HG03159 (cell line): ENCODE measurements at regions not wholly inside any gene's neighbourhood (a gene's known extent, or its start where the extent isn't known, plus 50 kb on each side); places are given as distances from the start of the nearest gene placed in this dataset.
A peak's percentile ranks its signal among the peaks of the same experiment; 100 is the strongest.

Experiments
- ATAC-seq: cut with Tn5 transposase; IDR thresholded peaks from one replicate; pipeline ENCODE4 v1.9.1; 2021; ENCODE audit warnings: mild to moderate bottlenecking, moderate library complexity; ENCODE audit not compliant: unreplicated experiment

DNA sequence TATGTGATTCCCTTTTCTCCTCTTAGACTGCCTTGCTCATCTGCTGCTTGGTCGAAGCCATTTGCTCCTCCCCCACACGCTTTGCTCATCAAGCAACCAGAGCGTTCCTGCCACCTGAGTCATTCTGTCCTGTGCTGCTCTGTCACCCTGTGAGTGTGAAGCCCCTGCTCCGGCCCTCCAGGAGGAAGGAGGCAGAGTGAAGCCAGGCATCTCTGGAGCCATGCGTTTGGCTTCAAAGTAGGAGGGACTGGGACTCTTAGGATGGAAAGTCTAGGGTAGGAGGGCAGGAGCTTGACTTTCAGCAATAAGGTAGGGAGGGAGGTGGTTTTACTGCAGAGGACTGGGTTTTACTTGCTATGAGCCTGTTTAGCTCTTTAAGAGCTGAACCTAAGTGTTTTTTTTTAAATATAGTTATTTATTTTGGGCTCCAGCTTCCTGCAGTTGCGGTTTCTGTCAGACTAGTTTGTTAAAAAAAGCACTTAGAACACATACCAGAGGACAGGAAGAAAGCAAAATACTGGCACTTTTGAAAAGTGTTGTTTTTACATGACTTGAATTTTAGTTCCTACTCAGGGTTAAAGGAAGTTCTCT, 63.6 kb downstream of the SPINK2 start:
- peak; percentile 87 for ATAC-seq

DNA sequence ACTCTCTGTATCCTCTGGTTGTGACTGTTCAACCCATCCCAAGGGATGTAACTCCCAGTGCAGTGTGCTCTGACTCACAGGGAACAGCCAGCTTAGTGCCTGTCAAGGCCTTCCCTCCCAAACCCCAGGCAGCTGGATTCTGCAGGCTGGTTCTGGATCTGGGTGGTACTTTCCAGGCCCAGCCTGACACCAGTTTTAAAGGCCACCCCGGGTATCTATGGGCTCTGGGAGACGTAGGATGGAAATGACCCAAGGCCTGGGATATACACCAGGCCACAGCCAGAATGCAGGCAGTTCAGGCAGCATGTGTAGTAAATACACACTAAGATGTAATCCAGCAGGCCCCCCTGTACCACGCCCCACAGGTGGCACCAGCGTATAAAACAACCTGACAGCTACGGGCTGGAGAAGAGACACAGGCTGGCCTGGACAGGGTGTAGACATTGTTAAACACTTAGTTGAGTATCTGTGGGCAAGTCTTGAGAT, 64.2 kb downstream of the SPINK2 start:
- ATAC-seq = peak; percentile 51

DNA sequence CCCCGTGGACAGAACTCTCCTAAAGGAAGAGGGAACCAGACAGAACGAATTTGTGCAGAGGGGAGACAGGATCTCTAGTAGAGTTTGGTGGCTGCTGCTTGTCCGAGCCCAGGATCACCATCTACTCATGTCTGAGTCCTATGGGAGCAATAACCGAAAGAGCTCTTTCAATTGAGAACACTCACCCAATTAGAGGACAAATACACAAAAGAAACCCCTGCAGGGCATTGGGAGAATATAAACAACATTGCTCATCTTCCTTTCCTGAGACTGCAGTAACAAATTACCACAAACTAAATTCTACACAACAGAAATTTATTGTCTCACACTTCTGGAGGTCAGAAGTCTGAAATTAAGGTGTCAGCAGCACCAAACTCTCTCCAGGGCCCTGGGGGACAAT, 65.6 kb downstream of the SPINK2 start:
- ATAC-seq = no peak

DNA sequence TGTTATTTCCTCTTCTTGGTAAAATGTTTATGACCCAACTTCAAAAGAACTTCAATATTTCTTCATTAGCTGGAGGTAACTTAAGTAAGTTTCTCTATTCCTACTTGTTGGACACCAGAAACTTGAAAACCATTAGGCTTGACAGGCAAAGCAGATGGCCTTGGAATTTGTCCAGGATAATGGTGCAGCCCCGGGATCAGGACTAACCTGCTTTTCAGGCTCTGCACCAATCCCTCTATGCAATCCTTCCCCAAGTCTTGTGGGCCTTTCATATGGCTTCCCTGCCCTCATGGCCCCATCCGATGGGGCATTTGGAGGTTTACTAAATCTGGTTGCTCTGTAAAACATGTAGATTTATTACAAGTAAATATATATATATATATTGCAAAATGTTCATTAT, 68.5 kb downstream of the SPINK2 start:
- ATAC-seq = no peak

GRCh38 chr4:56750231-56750630, 69.1 kb upstream of the HOPX start:
- no peak for ATAC-seq

GRCh38 chr4:56748271-56748670, 67.2 kb upstream of the HOPX start:
- no peak for ATAC-seq

DNA sequence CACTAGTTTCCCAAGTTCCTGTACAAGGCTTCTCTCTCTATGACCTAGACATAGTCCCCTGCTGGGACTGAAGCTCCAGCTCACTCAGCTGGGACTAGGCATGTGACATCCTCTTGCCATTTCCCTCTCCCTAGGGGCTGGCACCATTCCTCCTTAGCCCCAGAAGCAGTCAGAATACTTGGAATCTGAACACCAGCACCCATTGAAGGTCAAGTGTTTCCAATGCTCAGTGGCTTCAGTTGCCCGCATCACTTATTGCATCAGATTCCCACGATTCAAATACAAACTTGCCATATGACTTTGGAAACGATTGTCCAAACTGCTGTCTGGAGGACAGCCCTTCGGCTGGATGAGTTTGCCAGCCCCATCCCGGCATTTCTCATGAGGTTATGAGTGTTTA, 65.5 kb upstream of the HOPX start:
- no peak for ATAC-seq

DNA sequence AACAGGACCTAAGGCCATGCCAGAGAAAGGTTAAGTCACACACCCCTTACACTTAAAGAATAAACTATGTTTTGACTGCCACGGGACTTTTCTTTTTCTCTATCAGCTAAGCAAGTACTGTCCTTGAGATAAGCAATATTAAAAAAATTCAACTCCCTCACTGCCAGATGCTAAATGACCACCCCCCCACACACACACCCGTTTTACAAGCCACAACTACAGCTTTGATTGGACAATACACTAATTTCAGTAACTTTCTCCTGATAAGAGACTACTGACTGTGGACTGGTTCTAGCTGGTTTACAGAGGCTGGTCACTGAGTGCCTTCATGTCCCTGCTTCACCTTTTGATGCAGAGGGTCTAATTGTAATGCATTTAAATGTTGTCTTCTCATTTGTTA, 63.9 kb upstream of the HOPX start:
- ATAC-seq = no peak

- ATAC-seq = no peak
Measured at GRCh38 chr4:56744030-56744429, 62.9 kb upstream of the HOPX start.

DNA sequence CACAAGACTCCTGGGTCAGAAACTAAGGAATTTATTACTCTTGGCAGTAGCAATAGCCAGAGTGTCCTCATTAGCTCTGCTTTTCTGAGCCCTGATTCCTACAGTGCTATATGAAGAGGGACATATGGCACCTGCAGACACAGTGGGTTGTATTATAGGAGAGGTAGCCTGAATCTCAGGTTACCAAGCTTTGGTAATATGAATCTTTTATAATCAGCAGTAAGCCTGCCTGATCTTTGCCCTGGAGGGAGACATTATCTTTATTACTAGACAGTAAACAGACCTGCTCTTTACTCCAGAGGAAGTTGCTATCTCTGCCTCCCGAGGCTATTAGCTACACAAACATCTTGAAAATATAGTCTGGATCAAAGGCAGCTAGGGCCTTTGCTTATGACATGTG, 62.5 kb upstream of the HOPX start:
- ATAC-seq = no peak

DNA sequence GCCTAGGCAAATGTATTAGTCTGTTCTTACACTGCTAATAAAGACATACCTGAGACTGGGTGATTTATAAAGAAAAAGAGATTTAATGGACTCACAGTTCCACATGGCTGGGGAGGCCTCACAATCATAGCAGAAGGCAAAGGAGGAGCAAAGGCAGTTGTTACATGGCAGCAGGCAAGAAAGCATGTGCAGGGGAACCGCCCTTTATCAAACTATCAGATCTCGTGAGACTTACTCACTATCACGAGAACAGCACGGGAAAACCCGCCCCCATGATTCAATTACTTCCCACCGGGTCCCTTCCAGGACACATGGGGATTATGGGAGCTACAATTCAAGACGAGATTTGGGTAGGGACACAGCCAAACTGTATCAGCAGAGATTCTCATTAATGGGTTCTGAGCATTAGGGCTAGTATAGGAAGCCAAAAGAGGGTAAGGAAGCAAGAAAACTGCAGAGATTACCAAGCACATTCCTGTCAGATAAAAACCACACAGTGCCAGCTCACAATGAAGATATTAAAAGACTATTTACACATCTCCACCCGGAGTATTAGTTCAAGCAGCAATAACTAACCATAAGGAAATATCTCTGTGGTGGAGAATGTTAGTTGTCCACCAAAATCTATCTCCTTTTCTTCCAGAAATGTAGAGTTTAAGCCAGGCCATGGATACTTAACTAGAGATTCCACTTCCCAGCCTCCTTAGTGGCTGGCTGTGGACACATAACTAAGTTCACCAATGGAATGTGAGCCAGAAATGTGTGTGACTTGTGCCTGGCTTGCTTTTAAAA, 61.2 kb upstream of the HOPX start:
- no peak for ATAC-seq

DNA sequence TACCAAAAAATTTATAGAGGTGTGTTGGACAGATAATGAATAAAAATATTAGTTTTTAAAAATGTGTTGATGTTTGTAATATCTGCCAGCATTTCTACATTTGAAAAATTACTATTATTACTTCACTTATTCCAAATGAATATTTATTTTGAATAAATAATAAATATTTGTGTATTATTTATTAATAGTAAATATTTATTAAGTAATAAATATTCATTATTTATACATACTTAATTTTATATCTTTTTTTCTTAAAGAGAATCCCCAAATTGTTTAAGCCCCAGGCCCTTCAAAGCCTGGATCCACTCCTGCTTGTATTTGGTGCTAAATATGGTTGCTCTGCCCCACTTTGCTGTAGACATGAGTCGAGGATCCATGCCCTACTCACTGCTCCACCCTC, 60.5 kb upstream of the HOPX start:
- no peak for ATAC-seq

GRCh38 chr4:56739066-56739777, 58.1 kb upstream of the HOPX start:
- no peak for ATAC-seq

DNA sequence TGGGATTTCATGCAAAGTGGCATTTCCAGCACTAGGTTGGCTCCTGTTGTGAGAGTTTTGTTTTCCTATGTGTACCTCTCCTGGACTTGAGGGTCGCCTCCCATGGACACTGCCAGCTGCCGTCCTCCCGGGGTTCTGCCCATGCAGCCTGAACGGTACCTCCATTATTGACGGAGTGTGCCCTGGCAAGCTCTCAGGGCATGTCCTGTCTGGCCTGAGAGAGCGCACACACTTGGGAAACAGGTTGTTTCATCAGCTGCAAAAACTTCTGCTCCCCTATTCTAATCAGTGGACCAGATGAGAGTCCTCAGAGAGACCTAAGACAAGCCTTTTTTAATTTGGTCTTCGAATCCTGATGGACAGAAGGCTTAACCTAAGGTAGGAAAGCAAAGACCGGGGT, 56.6 kb upstream of the HOPX start:
- ATAC-seq = no peak

- no peak for ATAC-seq
Measured at GRCh38 chr4:56733352-56733751, 52.3 kb upstream of the HOPX start.

GRCh38 chr4:56732301-56732700, 51.2 kb upstream of the HOPX start:
- ATAC-seq = no peak

DNA sequence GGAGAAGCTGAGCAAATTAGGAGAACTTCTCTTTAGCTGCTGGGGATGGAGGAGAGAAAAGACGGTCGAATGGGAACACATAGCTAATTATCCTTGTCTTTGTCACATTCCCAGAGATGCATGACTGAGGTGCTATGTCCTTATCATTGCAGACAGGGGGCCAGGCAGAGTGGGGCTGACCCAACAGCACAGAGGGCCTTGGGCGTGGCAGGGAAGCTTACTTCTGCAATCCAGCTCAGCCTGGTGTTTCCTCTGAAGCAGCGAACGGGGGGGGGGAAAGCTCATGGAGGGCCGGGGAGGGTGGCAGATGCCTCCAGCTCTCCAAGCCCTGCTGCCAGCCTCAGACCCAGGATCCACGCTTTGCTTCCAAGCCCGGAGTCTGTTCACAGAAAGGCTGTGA, 50.8 kb upstream of the HOPX start:
- no peak for ATAC-seq
